SU-DHL-6 (cell line): ENCODE measurements at regions not wholly inside any gene's neighbourhood (a gene's known extent, or its start where the extent isn't known, plus 50 kb on each side); places are given as distances from the start of the nearest gene placed in this dataset.

Source experiments
- H2AFZ ChIP-seq: fragments of 200-600 bp; sonication (generic); 2 replicates; pipeline ENCODE4 v1.6.1; 2014; ENCODE audit warnings: low read depth, mild to moderate bottlenecking, moderate library complexity, mixed read lengths, antibody characterized with exemption, low read length; ENCODE audit not compliant: severe bottlenecking
- H3F3A ChIP-seq: fragments of 200-600 bp; shearing (Covaris generic); 2 replicates; pipeline ENCODE4 v1.6.0; 2016; ENCODE audit warnings: antibody characterized with exemption, mild to moderate bottlenecking; ENCODE audit not compliant: insufficient read depth
- H3K27ac ChIP-seq: fragments of 200-600 bp; sonication (generic); 2 replicates; pipeline ENCODE4 v1.5.1; 2016; ENCODE audit warnings: low read depth, mild to moderate bottlenecking, low read length, moderate library complexity, mixed read lengths
- H3K27me3 ChIP-seq: fragments of 200-600 bp; sonication (generic), shearing (Covaris generic); 2 replicates; pipeline ENCODE4 v1.6.0; 2014; ENCODE audit warnings: mild to moderate bottlenecking, low read length
- H3K36me3 ChIP-seq: fragments of 200-600 bp; sonication (generic); 2 replicates; pipeline ENCODE4 v1.6.1; 2014; ENCODE audit warnings: mild to moderate bottlenecking, low read length, mixed read lengths
- H3K4me2 ChIP-seq: fragments of 300-600, 200-600 bp; shearing (Covaris generic), sonication (generic); 2 replicates; pipeline ENCODE4 v1.6.0; 2014; ENCODE audit warnings: low read length, low read depth, mild to moderate bottlenecking; ENCODE audit not compliant: poor library complexity, severe bottlenecking
- H3K4me3 ChIP-seq: fragments of 200-600 bp; sonication (generic); 2 replicates; pipeline ENCODE4 v1.5.1; 2014; ENCODE audit warnings: antibody characterized with exemption, low read length, mild to moderate bottlenecking, mixed read lengths; ENCODE audit not compliant: insufficient read depth, poor library complexity, severe bottlenecking
- H3K79me2 ChIP-seq: fragments of 200-600 bp; sonication (generic); 2 replicates; pipeline ENCODE4 v1.6.1; 2014; ENCODE audit warnings: mild to moderate bottlenecking, low read length, moderate library complexity; ENCODE audit not compliant: insufficient read depth
- H3K9ac ChIP-seq: fragments of 200-600 bp; sonication (generic); 2 replicates; pipeline ENCODE4 v1.7.0; 2014; ENCODE audit warnings: mild to moderate bottlenecking, low read length
- H3K9me2 ChIP-seq: fragments of 200-600 bp; sonication (generic); replicated peaks from 2 replicates; pipeline ENCODE4 v1.6.1; 2014; ENCODE audit warnings: low read length; ENCODE audit not compliant: insufficient read depth
- H3K9me3 ChIP-seq: fragments of 200-600 bp; sonication (generic); 2 replicates; pipeline ENCODE4 v1.6.1; 2014; ENCODE audit warnings: low read length, mixed read lengths; ENCODE audit not compliant: insufficient read depth
- H4K20me1 ChIP-seq: fragments of 200-600 bp; sonication (generic); 2 replicates; pipeline ENCODE4 v1.6.1; 2014; ENCODE audit warnings: low read depth, mild to moderate bottlenecking, antibody characterized with exemption, low read length, moderate library complexity, mixed read lengths
- CTCF ChIP-seq: fragments of 200-600 bp; sonication (generic); IDR thresholded peaks from one replicate; pipeline ENCODE4 v1.5.1; 2017; ENCODE audit warnings: antibody characterized with exemption, mild to moderate bottlenecking, low read length, moderate library complexity; ENCODE audit not compliant: insufficient read depth, poor library complexity, severe bottlenecking
- EZH2phosphoT487 ChIP-seq: fragments of 200-600 bp; sonication (generic), shearing (Covaris generic); conservative IDR thresholded peaks from 2 replicates; pipeline ENCODE4 v1.6.1; 2018; ENCODE audit warnings: mild to moderate bottlenecking, antibody characterized with exemption, low read length, moderate library complexity, mixed read lengths

GRCh38 chr6:23503173-23503572 is 622.8 kb upstream of the NRSN1 start:
- Histone ChIP-seq H3K9ac (no peak overlapping the region), H3K4me3 (no peak overlapping the region), H3K79me2 (no peaks in the 10 kb centered on the region), H3K9me3 (0 out of 2 replicates have a peak, but pooled peaks cover 3% of the 10 kb centered on the region), H3F3A (no peaks in the 10 kb centered on the region), H4K20me1 (no peaks in the 10 kb centered on the region), H3K27ac (no peak overlapping the region), H3K9me2 (no peaks in the 10 kb centered on the region), H2AFZ (no peak overlapping the region), H3K36me3 (no peaks in the 10 kb centered on the region), H3K4me2 (no peak overlapping the region), H3K27me3 (no peaks in the 10 kb centered on the region)
- TF ChIP-seq EZH2phosphoT487 (no peak), CTCF (no peak)

- TF ChIP-seq EZH2phosphoT487 (no peak), CTCF (no peak)
- Histone ChIP-seq H3K27ac (no peak overlapping the region), H4K20me1 (no peaks in the 10 kb centered on the region), H3F3A (no peaks in the 10 kb centered on the region), H3K9me2 (no peaks in the 10 kb centered on the region), H2AFZ (no peak overlapping the region), H3K9me3 (0 out of 2 replicates have a peak, but pooled peaks cover 3% of the 10 kb centered on the region), H3K27me3 (no peaks in the 10 kb centered on the region), H3K36me3 (no peaks in the 10 kb centered on the region), H3K9ac (no peak overlapping the region), H3K79me2 (no peaks in the 10 kb centered on the region), H3K4me2 (no peak overlapping the region), H3K4me3 (no peak overlapping the region)
Observed at GRCh38 chr6:23505026-23505425, 621.0 kb upstream of the NRSN1 start.

GRCh38 chr6:23510778-23511510 is 615.1 kb upstream of the NRSN1 start:
- no peak overlapping the region for H3K4me2 ChIP-seq
- no peaks in the 10 kb centered on the region for H3K27me3 ChIP-seq
- H3K9me2 ChIP-seq: no peaks in the 10 kb centered on the region
- no peak overlapping the region for H3K4me3 ChIP-seq
- H3F3A ChIP-seq: no peaks in the 10 kb centered on the region
- H3K9me3 ChIP-seq: 0 out of 2 replicates have a peak, but pooled peaks cover 3% of the 10 kb centered on the region
- H3K27ac ChIP-seq: no peak overlapping the region
- TF ChIP-seq EZH2phosphoT487: no peak
- TF ChIP-seq CTCF: no peak
- H3K9ac ChIP-seq: no peak overlapping the region
- no peaks in the 10 kb centered on the region for H3K36me3 ChIP-seq
- no peaks in the 10 kb centered on the region for H4K20me1 ChIP-seq
- no peaks in the 10 kb centered on the region for H3K79me2 ChIP-seq
- H2AFZ ChIP-seq: no peak overlapping the region
